NCI-H2227 treated with DMSO at 0.1 percent for 48 hours (cell line): ENCODE measurements at regions not wholly inside any gene's neighbourhood (a gene's known extent, or its start where the extent isn't known, plus 50 kb on each side); places are given as distances from the start of the nearest gene placed in this dataset.

Experiments
- DNase-seq: peaks from one replicate; lab custom pipeline; 2025; lab: John Stamatoyannopoulos, UW

DNA sequence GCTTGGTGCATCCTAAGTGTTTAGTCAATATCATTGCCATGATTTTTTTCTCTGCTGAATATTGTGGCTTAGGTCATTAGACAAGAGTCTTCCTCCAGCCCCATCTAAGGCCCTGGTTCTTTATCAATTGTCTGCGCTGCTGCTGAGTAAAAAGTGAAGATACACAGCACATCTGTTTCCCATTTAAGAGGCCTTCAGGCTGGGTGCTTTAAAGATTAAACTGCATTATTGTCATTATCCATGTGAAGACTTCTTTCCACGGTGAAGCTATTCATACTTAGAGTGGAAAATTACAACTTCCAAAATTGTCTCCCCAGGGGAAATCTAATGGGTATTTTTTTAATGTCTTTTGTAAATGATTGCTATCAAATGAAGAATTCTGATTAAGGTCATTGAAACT lies 719.8 kb upstream of the LRRC4C start:
- no peak for DNase-seq

DNA sequence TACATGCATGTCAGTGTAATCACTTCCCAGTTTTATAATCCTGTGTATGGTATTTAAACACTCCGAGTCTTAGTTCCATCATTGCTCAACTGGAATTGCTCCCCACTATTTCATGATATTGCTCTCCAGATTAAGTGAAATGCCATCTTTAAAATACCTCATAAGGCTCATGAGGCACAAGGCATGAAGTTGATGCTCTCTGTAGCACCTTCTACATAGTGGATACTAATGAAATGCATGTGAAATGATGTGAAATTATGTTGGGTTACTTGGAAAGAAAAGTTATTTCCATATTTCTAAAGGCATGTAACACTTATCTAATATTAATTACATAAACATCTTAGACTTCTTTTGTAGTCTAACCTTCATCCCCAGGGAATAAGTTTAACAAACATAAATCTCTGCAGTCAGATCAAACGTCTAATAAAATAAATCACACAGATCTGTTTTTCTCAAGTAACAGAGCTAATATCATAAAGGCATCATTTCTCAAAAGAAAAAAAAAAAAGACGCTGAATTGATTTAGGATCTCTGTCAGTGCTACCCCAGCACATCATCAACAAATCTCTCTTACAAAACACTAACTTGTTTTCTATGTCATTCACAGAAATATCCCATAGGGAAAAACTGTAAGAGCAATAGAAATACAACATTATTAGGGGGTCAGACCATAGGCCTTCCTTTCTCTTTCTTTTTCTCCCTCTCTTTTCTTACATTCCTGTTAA lies 736.0 kb upstream of the LRRC4C start:
- DNase-seq = no peak

DNA sequence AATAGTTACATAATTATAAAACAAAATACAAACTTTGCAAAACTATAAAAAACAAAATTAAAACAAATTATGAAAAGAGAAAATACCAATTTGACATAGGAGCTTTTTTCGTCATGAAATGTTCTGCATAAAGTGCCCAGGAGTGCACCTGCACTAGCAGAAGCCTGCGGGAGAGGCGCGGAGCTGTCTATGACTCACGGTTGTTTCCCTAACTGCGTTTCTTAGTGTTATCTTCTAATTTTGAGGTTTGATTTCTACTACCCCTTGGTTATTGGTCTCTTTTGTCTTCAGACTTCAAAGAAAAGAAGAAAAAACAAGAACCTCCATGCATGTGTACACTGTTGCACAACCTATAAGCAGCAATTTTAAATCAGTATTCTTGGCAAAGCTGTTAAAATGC lies 740.9 kb upstream of the LRRC4C start:
- DNase-seq = no peak

DNA sequence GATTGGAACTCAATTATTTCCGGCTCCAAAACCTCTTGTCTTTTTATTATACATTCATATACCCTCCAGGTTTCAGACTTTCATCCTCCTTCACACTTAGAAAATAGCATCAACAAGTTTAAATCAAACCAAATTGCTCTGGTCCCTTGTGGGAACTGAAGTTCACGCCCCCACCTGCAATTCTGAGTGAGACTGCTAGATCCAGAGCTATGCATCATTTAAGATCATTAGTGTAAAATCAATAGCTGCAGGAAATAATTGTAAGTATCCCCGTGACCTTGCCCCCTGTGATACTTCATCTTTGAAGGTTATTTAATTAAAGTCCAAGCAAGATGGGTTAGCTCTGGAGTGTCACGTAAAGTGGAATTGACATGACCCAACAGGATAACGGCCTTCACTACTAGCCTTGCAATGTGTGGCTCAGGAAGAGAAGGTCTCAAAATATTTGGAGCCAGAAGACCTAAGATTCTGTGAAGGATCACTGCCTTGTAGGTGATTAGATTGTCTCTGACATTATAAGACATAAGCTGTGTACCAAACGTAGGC lies 742.2 kb upstream of the LRRC4C start:
- no peak for DNase-seq

DNA sequence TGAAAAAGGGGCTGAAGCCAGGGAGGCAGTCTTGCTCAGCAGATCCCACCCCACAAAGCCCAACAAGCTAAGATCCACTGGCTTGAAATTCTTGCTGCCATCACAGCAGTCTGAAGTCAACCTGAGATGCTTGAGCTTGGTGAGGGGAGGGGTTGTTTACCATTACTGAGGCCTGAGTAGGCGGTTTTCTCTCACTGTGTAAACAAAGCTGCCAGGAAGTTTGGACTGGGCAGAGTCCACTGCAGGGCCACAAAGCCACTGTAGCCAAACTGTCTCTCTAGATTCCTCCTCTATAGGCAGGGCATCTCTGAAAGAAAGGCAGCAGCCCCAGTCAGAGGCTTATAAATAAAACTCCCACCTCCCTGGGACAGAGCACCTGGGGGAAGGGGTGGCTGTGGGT lies 746.1 kb upstream of the LRRC4C start:
- DNase-seq = no peak

DNA sequence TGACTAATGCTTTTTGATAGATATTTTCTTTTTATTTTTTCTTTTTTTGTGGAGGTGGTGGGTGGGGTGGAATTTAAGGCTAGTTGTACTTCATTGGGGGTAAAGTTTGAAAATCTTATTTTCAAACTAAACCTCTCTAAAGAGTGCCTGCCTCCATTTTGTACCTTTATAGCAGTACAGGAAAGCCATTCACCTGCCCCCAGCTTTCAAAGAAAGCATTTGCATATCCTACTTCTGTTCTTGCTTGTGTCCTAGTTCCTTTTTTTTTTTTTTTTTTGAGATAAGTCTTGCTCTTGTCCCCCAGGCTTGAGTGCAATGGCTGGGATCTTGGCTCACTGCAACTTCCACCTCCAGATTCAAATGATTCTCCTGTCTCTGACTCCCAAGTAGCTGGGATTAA lies 766.2 kb upstream of the LRRC4C start:
- DNase-seq = no peak

DNA sequence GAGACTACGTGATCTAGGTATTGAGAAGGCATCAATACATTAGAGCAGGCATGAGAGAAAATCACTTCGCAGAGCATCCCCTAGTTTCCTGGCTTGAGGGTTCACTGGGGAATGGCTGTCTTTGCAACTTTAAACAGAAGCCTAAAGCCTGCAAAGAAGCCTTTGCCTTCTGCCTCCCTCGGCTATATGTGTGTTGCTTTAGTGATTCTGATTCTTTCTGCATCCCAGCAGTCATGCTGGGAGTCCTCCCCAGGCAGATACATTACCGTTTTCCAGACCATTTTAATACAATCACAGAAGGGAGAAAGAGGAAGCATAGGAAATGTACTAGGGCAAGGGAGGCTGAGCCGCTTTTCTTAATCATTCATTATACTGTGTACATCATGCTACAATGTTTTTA lies 773.2 kb upstream of the LRRC4C start:
- no peak for DNase-seq

DNA sequence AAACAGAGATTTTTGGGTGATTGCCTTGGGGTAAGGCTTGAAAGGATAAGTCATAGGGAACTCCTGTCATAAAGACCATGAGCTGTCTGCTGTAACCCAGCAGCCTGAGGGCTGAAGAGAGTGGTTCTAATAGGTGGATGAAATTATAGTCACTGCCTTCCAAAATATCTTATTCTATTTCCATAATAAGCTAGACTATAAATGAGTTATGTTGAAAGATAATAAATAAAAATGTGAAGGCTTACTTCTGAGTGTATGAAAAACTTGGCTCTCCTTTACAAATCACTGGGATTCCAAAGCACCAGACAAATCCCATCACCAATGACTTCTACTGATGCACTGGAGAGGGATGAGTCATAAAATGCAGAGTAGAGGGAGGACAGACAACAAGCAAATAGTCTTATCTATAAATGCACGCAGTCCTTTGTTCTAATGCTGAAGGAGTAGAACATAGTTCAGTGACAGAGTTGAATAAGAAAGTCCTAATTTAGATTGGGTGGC lies 775.0 kb upstream of the LRRC4C start:
- no peak for DNase-seq

DNA sequence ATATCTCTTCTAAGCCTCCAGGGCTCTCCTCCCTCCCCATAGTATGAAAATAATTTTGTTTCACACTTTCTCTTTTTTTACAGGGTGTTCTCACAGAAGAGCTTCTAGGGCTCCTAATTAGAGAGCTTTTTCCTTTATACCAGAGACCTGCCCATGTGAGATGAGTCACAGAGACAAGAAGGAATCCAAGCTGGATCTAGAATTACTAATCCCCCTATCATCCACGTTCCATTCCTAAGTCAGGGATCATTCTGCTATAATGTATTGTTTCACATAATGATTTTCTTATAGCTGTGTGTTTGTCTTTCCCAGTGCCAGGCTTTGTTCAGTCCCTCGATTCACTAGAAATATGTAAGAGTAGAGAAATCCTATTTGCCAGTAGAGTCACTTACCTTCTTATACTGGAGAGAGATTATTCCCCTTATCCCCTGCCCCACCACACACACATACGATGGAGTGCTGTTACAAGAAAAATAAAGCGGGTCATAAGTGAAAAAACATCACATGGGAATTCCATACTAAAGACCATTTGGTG lies 778.3 kb upstream of the LRRC4C start:
- DNase-seq = no peak

DNA sequence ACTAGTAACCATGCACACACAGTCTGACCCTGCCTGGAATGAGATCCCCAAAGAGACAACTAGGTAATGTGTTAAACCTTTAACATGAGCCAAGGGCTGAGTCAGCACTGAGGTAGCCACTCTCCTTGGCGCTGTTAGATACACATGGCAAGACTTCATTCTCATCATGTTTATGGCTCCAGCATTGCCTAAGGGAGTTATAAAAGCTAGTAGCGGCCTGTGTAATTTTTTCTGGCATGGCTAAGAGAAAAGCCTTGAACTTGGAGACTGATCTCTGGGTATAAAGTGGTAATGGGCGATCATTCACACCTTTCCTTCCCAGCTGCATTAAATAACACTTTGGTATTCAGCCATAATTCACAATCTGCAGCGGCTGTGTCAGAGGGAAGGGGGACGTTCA lies 779.7 kb upstream of the LRRC4C start:
- DNase-seq = no peak

DNA sequence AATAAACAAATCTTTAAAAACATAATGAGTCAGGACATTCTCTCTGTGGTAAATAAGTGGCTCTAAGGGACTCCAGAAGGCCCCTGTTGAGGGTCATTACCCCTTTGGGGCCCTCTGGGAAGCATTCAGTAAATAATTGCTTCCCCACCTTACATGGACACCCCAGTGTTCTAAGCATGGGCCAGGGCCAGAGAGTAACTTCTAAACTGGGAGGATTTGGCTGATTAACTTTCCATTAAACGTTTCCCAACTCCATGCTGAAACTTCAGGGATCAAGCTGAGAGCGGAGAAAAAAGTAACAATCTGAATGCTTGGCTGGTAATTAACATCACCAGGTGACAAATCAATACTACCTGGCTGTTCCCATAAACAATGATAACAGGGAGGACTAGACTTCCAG lies 783.9 kb upstream of the LRRC4C start:
- no peak for DNase-seq

DNA sequence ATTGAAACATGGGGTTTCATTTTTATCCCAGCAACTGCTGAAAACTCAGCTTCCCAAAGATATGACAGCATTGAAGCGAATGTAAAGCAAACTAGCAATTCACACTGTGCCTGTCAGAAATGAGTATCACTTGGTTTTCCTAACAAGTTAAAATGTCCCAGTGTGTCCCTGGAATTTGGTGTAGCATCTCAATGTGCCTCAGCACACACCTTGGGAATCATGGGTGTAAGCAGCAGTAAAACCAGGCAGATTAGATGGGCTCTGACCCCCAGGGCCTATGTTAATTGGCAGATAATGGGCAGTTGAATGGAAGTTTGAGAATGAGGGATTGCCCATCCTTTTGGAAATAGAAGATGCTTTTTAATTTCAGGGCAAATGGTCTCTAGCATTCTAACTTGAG lies 784.9 kb upstream of the LRRC4C start:
- no peak for DNase-seq

DNA sequence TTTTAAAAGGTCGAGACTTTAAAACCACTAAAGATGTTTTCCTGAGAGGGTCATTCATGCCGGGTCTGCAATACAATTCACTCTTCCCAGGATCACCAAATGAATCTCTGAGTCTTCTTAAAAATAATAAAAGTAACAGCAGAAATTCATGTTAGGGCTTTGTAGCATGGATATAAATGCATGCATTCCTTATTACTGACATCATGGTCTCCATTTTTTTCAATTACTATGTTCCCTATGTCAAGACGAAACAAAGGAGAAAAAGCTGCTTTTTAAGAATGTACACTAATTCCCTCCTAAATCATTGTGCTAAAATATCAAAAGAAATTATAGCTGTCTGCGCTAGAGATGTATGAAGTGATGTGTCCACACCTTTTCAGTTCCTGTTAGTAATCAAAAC lies 789.9 kb upstream of the LRRC4C start:
- no peak for DNase-seq

DNA sequence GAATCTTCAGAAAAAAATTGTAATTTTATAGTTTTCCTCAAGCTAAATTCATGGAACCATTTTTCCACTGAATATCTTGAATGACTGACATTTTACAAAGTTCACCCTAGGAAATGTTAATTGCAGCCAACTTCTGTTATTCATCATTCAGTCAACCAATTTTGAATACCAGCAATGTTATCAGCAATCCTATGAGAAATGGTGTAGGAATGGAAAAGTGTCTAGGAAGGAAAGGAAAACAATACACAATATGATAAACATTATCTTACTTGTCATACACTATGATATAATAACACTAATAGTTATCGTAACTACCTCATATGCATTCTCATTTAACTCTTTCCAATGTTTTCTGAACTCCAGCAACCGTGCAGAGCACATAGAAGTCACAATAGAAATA lies 790.5 kb upstream of the LRRC4C start:
- no peak for DNase-seq

DNA sequence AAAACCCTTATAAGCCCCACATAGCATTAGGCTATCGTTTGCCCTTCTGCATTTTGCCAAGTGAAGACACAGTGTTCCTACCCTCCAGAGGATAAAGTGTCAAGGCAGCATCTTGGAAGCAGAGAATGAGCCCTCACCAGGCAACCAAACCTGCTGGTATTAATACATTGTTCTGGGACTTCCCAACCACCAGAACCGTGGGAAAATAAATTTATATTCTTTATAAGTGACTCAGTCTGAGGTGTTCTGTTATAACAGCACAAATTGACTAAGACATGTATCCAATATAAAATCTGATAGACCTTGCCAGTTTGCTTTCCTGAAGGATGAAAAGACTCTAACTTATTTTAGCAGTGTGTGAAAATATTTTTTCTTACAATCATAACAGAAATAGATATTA lies 792.5 kb upstream of the LRRC4C start:
- DNase-seq = no peak

DNA sequence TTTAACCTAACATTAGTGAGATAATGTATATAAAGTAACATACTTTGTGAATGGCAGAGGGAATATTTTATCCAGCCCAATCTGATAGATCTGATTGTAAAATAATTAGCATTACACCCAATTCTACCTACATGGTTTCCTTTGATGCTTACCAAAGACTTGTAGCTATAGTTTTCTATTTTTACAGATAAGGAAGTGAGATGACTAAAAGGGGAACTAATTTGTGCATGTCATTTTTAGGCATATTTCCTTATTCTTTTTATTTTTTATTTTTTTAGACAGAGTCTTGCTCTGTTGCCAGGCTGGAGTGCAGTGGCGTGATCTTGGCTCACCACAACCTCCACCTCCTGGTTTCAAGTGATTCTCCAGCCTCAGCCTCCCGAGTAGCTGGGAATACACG lies 793.7 kb upstream of the LRRC4C start:
- DNase-seq = no peak

DNA sequence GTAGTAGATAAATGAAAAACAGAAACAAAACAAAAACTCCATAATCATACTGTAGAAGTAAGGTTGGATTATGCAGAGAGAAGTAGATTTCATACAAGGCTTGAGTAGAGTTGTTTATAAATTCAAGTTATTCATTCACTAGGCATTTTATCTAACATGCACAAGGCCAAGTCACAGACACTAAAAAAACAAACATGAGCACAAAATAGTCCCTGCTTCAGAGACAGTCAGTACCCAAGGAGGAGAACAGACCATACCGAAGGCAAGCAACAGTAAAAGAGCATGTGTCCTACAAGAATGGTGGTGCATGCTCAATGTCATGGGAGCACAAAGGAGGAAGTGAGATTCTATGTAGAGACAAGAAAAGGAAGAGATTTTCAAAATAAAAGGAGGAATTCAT lies 796.5 kb upstream of the LRRC4C start:
- DNase-seq = no peak

DNA sequence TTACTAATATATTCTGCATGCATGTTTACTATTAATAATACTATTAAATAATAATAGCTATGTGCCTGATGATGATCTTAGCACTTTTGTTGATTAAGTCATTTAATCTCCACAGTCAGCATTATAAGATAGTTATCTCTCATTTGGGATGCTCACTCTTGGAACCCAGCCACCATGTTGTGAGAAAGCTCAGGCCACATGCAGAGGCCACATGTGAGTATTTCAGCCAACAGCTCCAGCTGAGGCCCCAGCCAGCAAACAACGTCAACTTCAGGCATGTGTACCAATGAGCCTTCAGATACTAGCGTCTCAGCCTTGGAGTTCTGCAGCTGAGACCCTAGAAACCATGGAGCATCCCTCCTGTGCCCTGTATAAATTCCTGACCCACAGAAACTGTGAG lies 798.1 kb upstream of the LRRC4C start:
- no peak for DNase-seq

DNA sequence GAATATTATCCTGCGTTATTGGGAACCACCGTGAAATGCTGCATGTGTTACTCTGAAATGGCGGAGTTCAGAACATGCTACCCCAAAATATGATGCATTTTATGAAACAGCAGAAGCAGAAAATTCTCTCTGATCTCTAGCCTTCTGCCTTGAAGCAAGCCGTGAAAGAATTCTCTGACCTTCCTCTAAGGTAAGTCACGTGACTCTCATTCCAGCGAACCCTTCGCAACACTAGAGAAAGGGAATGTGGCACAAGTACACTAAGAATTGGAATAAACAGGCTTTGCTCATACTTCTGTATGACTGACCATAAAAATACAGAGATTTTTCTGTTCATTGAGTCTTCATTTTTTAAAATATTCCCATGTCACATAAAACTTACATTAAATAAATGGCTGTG lies 805.6 kb upstream of the LRRC4C start:
- DNase-seq = no peak

DNA sequence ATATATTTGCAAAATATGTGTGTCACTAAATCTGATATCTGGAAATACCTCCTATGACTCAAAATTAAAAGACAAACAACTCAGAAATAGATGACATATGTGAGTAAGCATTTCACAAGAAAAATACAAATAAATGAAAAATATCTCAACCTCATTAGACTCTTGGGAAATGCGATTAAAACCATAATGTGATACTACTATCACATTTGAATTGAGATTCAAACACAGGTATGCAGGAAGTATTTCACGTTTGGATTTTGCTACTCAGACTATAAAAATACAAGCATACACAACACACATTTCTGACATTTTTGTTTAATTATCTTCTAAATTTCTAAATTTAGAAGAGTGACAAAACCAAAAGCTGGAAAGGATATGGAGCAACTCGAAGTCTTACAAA lies 811.9 kb upstream of the LRRC4C start:
- DNase-seq = no peak

DNA sequence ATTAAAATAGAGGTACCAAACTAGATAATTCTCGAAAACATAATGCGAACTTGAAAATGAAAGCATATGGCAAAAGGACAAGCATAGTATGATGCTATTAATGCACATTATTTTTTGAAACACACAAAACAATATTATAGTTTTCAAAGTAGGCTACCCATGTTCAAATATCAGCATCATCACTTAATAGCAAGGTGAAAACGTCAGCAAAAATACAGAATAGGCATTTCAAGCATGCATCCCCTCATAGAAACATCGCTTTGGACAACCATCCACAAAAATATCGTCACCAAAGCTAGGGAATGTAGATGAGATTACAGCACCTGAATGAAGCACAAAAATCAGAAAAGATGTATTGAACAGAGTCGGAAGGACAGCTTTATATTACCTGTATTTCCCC lies 814.5 kb upstream of the LRRC4C start:
- DNase-seq = no peak

DNA sequence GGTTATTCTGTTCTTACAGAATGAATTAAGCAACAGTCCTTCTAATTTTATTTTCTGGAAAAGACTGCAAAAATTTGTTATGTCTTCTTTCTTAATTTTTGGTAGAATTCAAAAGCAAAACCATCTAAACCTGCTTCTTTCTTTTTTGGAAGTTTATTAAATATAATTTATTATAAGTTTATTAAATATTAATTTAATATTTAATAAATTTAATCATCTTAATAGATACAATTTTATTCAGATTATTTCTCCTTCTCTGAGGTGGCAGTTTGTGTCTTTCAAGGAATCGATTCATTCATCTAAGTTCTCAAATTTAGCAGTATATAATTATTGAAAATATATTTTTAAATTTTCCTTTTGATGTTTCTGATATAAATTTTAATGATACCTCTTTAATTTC lies 837.5 kb upstream of the LRRC4C start:
- DNase-seq = no peak

DNA sequence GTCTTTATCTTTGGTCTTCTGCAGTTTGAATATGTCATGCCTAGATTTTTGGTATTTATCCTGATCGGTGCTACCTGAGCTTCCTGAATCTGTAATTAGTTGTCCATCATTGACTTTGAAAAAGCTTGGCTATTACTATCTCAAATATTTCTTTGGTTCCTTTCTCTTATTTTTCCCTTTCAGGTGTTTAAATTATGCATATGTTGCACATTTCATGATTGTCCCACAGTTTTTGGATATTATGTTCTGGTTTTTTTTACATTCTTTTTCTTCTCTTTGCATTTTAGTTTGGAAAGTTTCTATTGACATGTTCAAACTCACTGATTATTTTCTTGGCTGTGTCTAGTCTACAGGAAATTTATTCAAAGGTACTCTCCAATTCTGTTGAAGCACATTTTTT lies 840.3 kb upstream of the LRRC4C start:
- DNase-seq = no peak

DNA sequence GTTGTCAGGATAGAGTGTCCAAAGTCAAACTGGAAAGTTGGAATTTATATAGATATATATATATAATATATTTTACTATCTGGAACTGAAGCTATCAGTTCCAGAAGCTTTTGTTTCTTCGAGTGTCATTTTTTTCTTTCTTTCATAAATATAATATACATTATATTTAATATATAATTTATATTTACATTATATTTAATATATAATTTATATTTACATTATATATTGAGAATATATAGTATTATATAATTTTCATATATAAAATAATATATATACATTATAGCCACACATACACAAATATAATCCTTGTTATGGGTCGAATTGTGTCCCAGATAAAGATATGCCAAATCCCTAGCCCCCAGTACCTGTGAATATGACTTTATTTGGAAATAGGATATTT lies 842.3 kb upstream of the LRRC4C start:
- DNase-seq = no peak
